Keratinocyte (primary cell): ENCODE measurements at regions not wholly inside any gene's neighbourhood (a gene's known extent, or its start where the extent isn't known, plus 50 kb on each side); places are given as distances from the start of the nearest gene placed in this dataset.

Experiments
- DNase-seq: peaks from one replicate; pipeline ENCODE4 v3.0.0-alpha.2; 2011; ENCODE audit warnings: low read depth, missing footprints, low spot score
- FAIRE-seq: peaks from 2 replicates; lab custom pipeline; 2011; peaks lifted over from hg19 to GRCh38; lab: Jason Lieb, UNC
- H2AFZ ChIP-seq: 2 replicates; pipeline ENCODE4 v1.6.0; 2012; ENCODE audit warnings: low read length, control low read depth, inconsistent platforms; ENCODE audit not compliant: control insufficient read depth
- H3K27ac ChIP-seq: 2 replicates; pipeline ENCODE4 v1.5.1; 2011; ENCODE audit warnings: low read length; ENCODE audit not compliant: control insufficient read depth, insufficient read depth
- H3K27me3 ChIP-seq: 3 replicates; pipeline ENCODE4 v1.6.0; 2011; ENCODE audit warnings: low read length; ENCODE audit not compliant: control insufficient read depth, insufficient read depth; ENCODE audit errors: extremely low read depth
- H3K36me3 ChIP-seq, 2 experiments: 2 replicates in 1 of 2; 3 replicates in 1 of 2; pipeline ENCODE4 v1.5.1; 2011; ENCODE audit warnings: low read length in 2 of 2, mild to moderate bottlenecking in 1 of 2; ENCODE audit not compliant: control insufficient read depth in 2 of 2, insufficient read depth in 2 of 2; ENCODE audit errors: extremely low read depth in 1 of 2
- H3K4me1 ChIP-seq: 3 replicates; pipeline ENCODE4 v1.5.1; 2011; ENCODE audit warnings: low read length; ENCODE audit not compliant: control insufficient read depth, insufficient read depth; ENCODE audit errors: extremely low read depth
- H3K4me2 ChIP-seq: 3 replicates; pipeline ENCODE4 v1.6.0; 2011; ENCODE audit warnings: low read depth, low read length; ENCODE audit not compliant: control insufficient read depth, insufficient read depth; ENCODE audit errors: extremely low read depth
- H3K4me3 ChIP-seq, 3 experiments: fragments of 200-600 bp in 1 of 3; sonication (generic) in 1 of 3; 2 replicates in 2 of 3; 3 replicates in 1 of 3; pipeline ENCODE4 v1.5.1; 2011 to 2016; ENCODE audit warnings: low read length in 3 of 3, mild to moderate bottlenecking in 3 of 3, control low read depth in 2 of 3, inconsistent platforms in 1 of 3, low read depth in 1 of 3, mixed read lengths in 1 of 3, mixed run types in 1 of 3, moderate library complexity in 1 of 3; ENCODE audit not compliant: control insufficient read depth in 2 of 3, insufficient read depth in 2 of 3; ENCODE audit errors: extremely low read depth in 1 of 3
- H3K79me2 ChIP-seq: 2 replicates; pipeline ENCODE4 v1.6.0; 2012; ENCODE audit warnings: low read length; ENCODE audit not compliant: control insufficient read depth, insufficient read depth
- H3K9ac ChIP-seq: 3 replicates; pipeline ENCODE4 v1.6.0; 2011; ENCODE audit warnings: low read length; ENCODE audit not compliant: control insufficient read depth, insufficient read depth; ENCODE audit errors: extremely low read depth
- H3K9me1 ChIP-seq: 3 replicates; pipeline ENCODE4 v1.6.0; 2011; ENCODE audit warnings: low read length; ENCODE audit not compliant: control insufficient read depth, insufficient read depth; ENCODE audit errors: extremely low read depth
- H3K9me3 ChIP-seq: 2 replicates; pipeline ENCODE4 v1.5.1; 2012; ENCODE audit warnings: low read depth, low read length; ENCODE audit not compliant: control insufficient read depth
- H4K20me1 ChIP-seq: 3 replicates; pipeline ENCODE4 v1.6.0; 2011; ENCODE audit warnings: low read length; ENCODE audit not compliant: control insufficient read depth, insufficient read depth; ENCODE audit errors: extremely low read depth
- EZH2 ChIP-seq: IDR thresholded peaks from one replicate; pipeline ENCODE4 v1.6.1; 2012; ENCODE audit warnings: inconsistent platforms, mild to moderate bottlenecking, low read length, moderate library complexity
- dilution Hi-C: fragments of 300-500 bp; cut with MboI; formaldehyde crosslinking; loops from one replicate; pipeline ENCODE4 v1.7.0; 2020; ENCODE audit warnings: low sequenced_read_pairs; ENCODE audit not compliant: extremely low pct_ligation_motif_present
- TF ChIP-seq, protein P1 (sequence below), 3 experiments: IDR thresholded peaks in 1 of 3; conservative IDR thresholded peaks in 1 of 3; optimal IDR thresholded peaks in 1 of 3; 2 replicates in 2 of 3; 3 replicates in 1 of 3; pipeline versions ENCODE3 to v1.5.1; 2011; ENCODE audit warnings: low read length in 3 of 3, mild to moderate bottlenecking in 3 of 3, moderate library complexity in 2 of 3, control low read depth in 1 of 3, inconsistent platforms in 1 of 3; ENCODE audit not compliant: insufficient read depth in 2 of 3; ENCODE audit errors: extremely low read depth in 1 of 3

DNA sequence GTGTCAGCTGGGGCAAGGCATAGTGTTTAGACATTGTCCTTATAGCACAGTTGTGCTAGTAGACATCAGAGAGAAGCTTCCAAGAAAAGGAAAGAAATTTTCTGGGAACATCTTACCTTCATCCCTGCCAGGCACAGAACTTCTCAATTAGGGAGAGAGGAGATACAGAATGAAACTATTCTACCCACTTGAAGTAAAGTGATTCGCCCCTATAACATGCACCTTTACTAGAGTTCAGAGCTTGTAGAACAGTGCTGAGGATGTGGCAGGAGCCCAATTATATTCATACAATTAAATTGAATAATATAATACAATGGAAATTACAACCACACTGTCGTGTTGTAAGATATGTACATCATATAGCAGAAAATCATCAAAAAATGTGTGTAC is 1063.9 kb upstream of the CITED2 start:
- dilution Hi-C loops: no loop called here

DNA sequence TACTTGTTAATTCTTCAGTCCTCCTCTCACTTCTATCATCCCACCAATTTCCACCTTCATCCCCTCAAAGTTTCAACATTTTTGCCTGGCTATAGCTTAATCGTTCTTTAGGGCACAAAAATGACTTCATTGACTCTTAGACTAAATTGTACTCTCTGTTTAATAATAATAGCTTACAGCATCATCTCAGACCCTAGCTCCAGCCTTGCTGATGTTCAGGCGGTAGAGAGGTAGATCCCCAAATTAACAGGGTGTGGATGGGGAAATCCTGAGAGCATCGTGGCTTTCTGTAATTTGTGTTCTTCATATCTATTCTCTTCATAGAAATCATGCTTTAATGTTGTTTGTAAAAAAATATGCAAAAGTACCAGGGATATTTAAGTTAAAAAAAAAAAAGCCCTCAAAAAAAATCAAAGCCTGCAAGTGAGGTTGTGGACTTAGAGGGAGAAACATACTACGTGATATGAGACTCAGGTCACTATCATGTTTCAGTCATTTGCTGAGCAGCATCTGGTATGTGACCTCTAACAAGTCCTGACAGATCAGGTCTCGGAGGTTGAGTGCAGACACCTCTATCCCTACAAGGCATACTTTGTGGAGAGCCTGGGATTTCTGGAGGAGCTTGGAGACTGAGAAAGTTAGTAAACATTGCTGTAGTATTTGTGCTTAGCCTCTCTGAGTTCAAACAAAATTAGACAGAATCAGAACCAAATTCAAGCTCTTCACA is 1063.3 kb upstream of the CITED2 start:
- dilution Hi-C loops: no loop called here
- no peaks in the 10 kb centered on the region for H3K9me3 ChIP-seq
- peaks cover 10% of the 10 kb centered on the region for H3K4me1 ChIP-seq
- no peaks in the 10 kb centered on the region for H3K79me2 ChIP-seq
- no peaks in the 10 kb centered on the region for H4K20me1 ChIP-seq
- FAIRE-seq: peak; percentile 89
- TF ChIP-seq EZH2: no peak
- TF ChIP-seq, protein P1, sequence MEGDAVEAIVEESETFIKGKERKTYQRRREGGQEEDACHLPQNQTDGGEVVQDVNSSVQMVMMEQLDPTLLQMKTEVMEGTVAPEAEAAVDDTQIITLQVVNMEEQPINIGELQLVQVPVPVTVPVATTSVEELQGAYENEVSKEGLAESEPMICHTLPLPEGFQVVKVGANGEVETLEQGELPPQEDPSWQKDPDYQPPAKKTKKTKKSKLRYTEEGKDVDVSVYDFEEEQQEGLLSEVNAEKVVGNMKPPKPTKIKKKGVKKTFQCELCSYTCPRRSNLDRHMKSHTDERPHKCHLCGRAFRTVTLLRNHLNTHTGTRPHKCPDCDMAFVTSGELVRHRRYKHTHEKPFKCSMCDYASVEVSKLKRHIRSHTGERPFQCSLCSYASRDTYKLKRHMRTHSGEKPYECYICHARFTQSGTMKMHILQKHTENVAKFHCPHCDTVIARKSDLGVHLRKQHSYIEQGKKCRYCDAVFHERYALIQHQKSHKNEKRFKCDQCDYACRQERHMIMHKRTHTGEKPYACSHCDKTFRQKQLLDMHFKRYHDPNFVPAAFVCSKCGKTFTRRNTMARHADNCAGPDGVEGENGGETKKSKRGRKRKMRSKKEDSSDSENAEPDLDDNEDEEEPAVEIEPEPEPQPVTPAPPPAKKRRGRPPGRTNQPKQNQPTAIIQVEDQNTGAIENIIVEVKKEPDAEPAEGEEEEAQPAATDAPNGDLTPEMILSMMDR (optimal IDR thresholded peaks at IDR 0.05 in 1 of 3, IDR thresholded peaks at IDR 0.05 in 1 of 3, conservative IDR thresholded peaks at IDR 0.05 in 1 of 3; ENCODE audit: extremely low read depth in 1 of 3, insufficient read depth in 2 of 3, low read length in 3 of 3): no peak
- H3K27ac ChIP-seq: no peak overlapping the region
- DNase-seq: peak; percentile 17
- H2AFZ ChIP-seq: peak overlapping the region; percentile 50
- no peak overlapping the region for H3K9ac ChIP-seq
- no peaks in the 10 kb centered on the region for H3K36me3 ChIP-seq
- H3K9me1 ChIP-seq: no peaks in the 10 kb centered on the region
- no peaks in the 10 kb centered on the region for H3K27me3 ChIP-seq
- H3K4me3 ChIP-seq: peak overlapping the region in 1 of 3 experiments; percentile 13
- H3K4me2 ChIP-seq: peak overlapping the region; percentile 46

More for the DNA sequence above, 1063.9 kb upstream of the CITED2 start:
- FAIRE-seq (no peak), DNase-seq (no peak)
- Histone ChIP-seq H3K79me2 (no peaks in the 10 kb centered on the region), H4K20me1 (no peaks in the 10 kb centered on the region), H3K36me3 (no peaks in the 10 kb centered on the region), H3K4me3 (no peak overlapping the region), H2AFZ (peak overlapping the region; percentile 50), H3K27me3 (no peaks in the 10 kb centered on the region), H3K4me2 (peak overlapping the region; percentile 46), H3K9me1 (no peaks in the 10 kb centered on the region), H3K4me1 (peaks cover 10% of the 10 kb centered on the region), H3K9ac (no peak overlapping the region), H3K9me3 (no peaks in the 10 kb centered on the region), H3K27ac (no peak overlapping the region)
- TF ChIP-seq EZH2: no peak
- TF ChIP-seq, protein P1 (optimal IDR thresholded peaks at IDR 0.05 in 1 of 3, IDR thresholded peaks at IDR 0.05 in 1 of 3, conservative IDR thresholded peaks at IDR 0.05 in 1 of 3; ENCODE audit: extremely low read depth in 1 of 3, insufficient read depth in 2 of 3, low read length in 3 of 3): no peak
